BLaER1 treated with 17β-estradiol and CSF1 and Interleukin-3, amounts not matched to agents 10 nM and 100 nM (cell line): ENCODE measurements at regions not wholly inside any gene's neighbourhood (a gene's known extent, or its start where the extent isn't known, plus 50 kb on each side); places are given as distances from the start of the nearest gene placed in this dataset.

Source experiments
- H3K27ac ChIP-seq, 11 experiments: shearing (Covaris generic); formaldehyde crosslinking; 2 replicates each; pipeline ENCODE4 v1.8.1; 2022
- H3K27me3 ChIP-seq, 11 experiments: shearing (Covaris generic); formaldehyde crosslinking; 2 replicates each; pipeline ENCODE4 v1.8.1; 2022
- H3K36me3 ChIP-seq, 11 experiments: shearing (Covaris generic); formaldehyde crosslinking; 2 replicates each; pipeline ENCODE4 v1.8.1; 2022
- H3K4me1 ChIP-seq, 10 experiments: shearing (Covaris generic); formaldehyde crosslinking; 2 replicates each; pipeline ENCODE4 v1.8.1; 2022
- H3K4me2 ChIP-seq, 11 experiments: shearing (Covaris generic); formaldehyde crosslinking; 2 replicates each; pipeline ENCODE4 v1.8.1; 2022
- H3K4me3 ChIP-seq, 10 experiments: shearing (Covaris generic); formaldehyde crosslinking; 2 replicates each; pipeline ENCODE4 v1.8.1; 2022
- H3K9ac ChIP-seq, 11 experiments: shearing (Covaris generic); formaldehyde crosslinking; 2 replicates each; pipeline ENCODE4 v1.8.1; 2022
- H3K9me3 ChIP-seq, 11 experiments: shearing (Covaris generic); formaldehyde crosslinking; replicated peaks in 1 of 11; 2 replicates each; pipeline ENCODE4 v1.8.1; 2022
- H4K20me1 ChIP-seq, 11 experiments: shearing (Covaris generic); formaldehyde crosslinking; 2 replicates each; pipeline ENCODE4 v1.8.1; 2022
- Cebpa-rat ChIP-seq, 11 experiments: shearing (Covaris generic); IDR thresholded peaks; 2 replicates each; pipeline ENCODE4 v1.8.1; 2022

- Histone ChIP-seq H3K27ac (no peak overlapping the region), H3K36me3 (no peaks in the 10 kb centered on the region), H3K9ac (no peak overlapping the region), H3K4me1 (peaks cover 0 to 5% (median 0%) of the 10 kb centered on the region in 10 experiments; a peak in 1 of 20 replicates), H3K4me3 (no peak overlapping the region), H4K20me1 (no peaks in the 10 kb centered on the region), H3K4me2 (no peak overlapping the region), H3K9me3 (no peaks in the 10 kb centered on the region), H3K27me3 (no peaks in the 10 kb centered on the region)
- TF ChIP-seq Cebpa-rat (IDR thresholded peaks at IDR 0.05): no peak
Observed at GRCh38 chr15:52963865-52964264, 173.7 kb upstream of the ONECUT1 start.

GRCh38 chr15:52960283-52960682 lies 170.1 kb upstream of the ONECUT1 start:
- Histone ChIP-seq H4K20me1 (no peaks in the 10 kb centered on the region), H3K27me3 (no peaks in the 10 kb centered on the region), H3K36me3 (no peaks in the 10 kb centered on the region), H3K4me1 (peaks cover 0 to 5% (median 0%) of the 10 kb centered on the region in 10 experiments; a peak in 1 of 20 replicates), H3K9me3 (no peaks in the 10 kb centered on the region), H3K27ac (no peak overlapping the region), H3K4me3 (no peak overlapping the region), H3K9ac (no peak overlapping the region), H3K4me2 (0 out of 22 replicates have a peak overlapping the region, but pooled peaks of 1 of the 11 experiments have one; percentile 4)
- no peak for TF ChIP-seq Cebpa-rat (IDR thresholded peaks at IDR 0.05)

GRCh38 chr15:52943746-52944145 lies 153.6 kb upstream of the ONECUT1 start:
- Histone ChIP-seq H3K4me3 (no peak overlapping the region), H3K4me2 (no peak overlapping the region), H3K9ac (no peak overlapping the region), H3K9me3 (peaks cover 0 to 7% (median 0%) of the 10 kb centered on the region in 11 experiments; a peak in 3 of 22 replicates), H3K4me1 (0 out of 20 replicates have a peak, but pooled peaks cover 0 to 4% (median 0%) of the 10 kb centered on the region in 10 experiments), H4K20me1 (no peaks in the 10 kb centered on the region), H3K36me3 (no peaks in the 10 kb centered on the region), H3K27me3 (no peaks in the 10 kb centered on the region), H3K27ac (no peak overlapping the region)
- TF ChIP-seq Cebpa-rat (IDR thresholded peaks at IDR 0.05): no peak

GRCh38 chr15:52936489-52936888 lies 146.4 kb upstream of the ONECUT1 start:
- H3K27ac ChIP-seq: no peak overlapping the region
- no peak overlapping the region for H3K4me3 ChIP-seq
- H3K4me1 ChIP-seq: no peaks in the 10 kb centered on the region
- H3K4me2 ChIP-seq: no peak overlapping the region
- H3K9me3 ChIP-seq: 0 out of 22 replicates have a peak, but pooled peaks cover 0 to 3% (median 0%) of the 10 kb centered on the region in 11 experiments
- no peaks in the 10 kb centered on the region for H4K20me1 ChIP-seq
- no peaks in the 10 kb centered on the region for H3K36me3 ChIP-seq
- no peaks in the 10 kb centered on the region for H3K27me3 ChIP-seq
- no peak for TF ChIP-seq Cebpa-rat (IDR thresholded peaks at IDR 0.05)
- H3K9ac ChIP-seq: no peak overlapping the region

GRCh38 chr15:52925130-52925529 lies 135.0 kb upstream of the ONECUT1 start:
- H4K20me1 ChIP-seq: no peaks in the 10 kb centered on the region
- no peak overlapping the region for H3K27ac ChIP-seq
- H3K36me3 ChIP-seq: no peaks in the 10 kb centered on the region
- H3K9ac ChIP-seq: no peak overlapping the region
- H3K9me3 ChIP-seq: peaks cover 0 to 9% (median 4%) of the 10 kb centered on the region in 11 experiments; a peak in 5 of 22 replicates
- H3K4me2 ChIP-seq: no peak overlapping the region
- H3K4me3 ChIP-seq: no peak overlapping the region
- peaks cover 0 to 5% (median 2%) of the 10 kb centered on the region in 10 experiments; a peak in 8 of 20 replicates for H3K4me1 ChIP-seq
- no peak for TF ChIP-seq Cebpa-rat (IDR thresholded peaks at IDR 0.05)
- H3K27me3 ChIP-seq: no peaks in the 10 kb centered on the region

GRCh38 chr15:52924630-52925029 lies 134.5 kb upstream of the ONECUT1 start:
- peaks cover 0 to 5% (median under 1%) of the 10 kb centered on the region in 11 experiments; a peak in 4 of 22 replicates for H3K9me3 ChIP-seq
- H3K9ac ChIP-seq: 0 out of 22 replicates have a peak overlapping the region, but pooled peaks of 1 of the 11 experiments have one; percentile 30
- peaks cover 0 to 5% (median 2%) of the 10 kb centered on the region in 10 experiments; a peak in 8 of 20 replicates for H3K4me1 ChIP-seq
- peak overlapping the region in 4 of 11 experiments; percentile 15 to 40 (median 25); a peak in 1 of 22 replicates for H3K4me2 ChIP-seq
- TF ChIP-seq Cebpa-rat (IDR thresholded peaks at IDR 0.05): no peak
- H3K4me3 ChIP-seq: no peak overlapping the region
- no peaks in the 10 kb centered on the region for H3K36me3 ChIP-seq
- H4K20me1 ChIP-seq: no peaks in the 10 kb centered on the region
- no peak overlapping the region for H3K27ac ChIP-seq
- no peaks in the 10 kb centered on the region for H3K27me3 ChIP-seq

- TF ChIP-seq Cebpa-rat (IDR thresholded peaks at IDR 0.05): no peak
- Histone ChIP-seq H4K20me1 (no peaks in the 10 kb centered on the region), H3K9ac (no peak overlapping the region), H3K9me3 (no peaks in the 10 kb centered on the region; a peak in 1 of 22 replicates), H3K4me3 (no peak overlapping the region), H3K27me3 (no peaks in the 10 kb centered on the region), H3K36me3 (no peaks in the 10 kb centered on the region), H3K27ac (no peak overlapping the region), H3K4me1 (peaks cover 0 to 5% (median 2%) of the 10 kb centered on the region in 10 experiments; a peak in 8 of 20 replicates), H3K4me2 (no peak overlapping the region)
Observed at GRCh38 chr15:52923626-52924025, 133.5 kb upstream of the ONECUT1 start.

- Histone ChIP-seq H3K4me2 (no peak overlapping the region), H3K27me3 (no peaks in the 10 kb centered on the region), H3K4me1 (peaks cover 0 to 5% (median 2%) of the 10 kb centered on the region in 10 experiments; a peak in 8 of 20 replicates), H3K36me3 (no peaks in the 10 kb centered on the region), H4K20me1 (no peaks in the 10 kb centered on the region), H3K4me3 (no peak overlapping the region), H3K9ac (no peak overlapping the region), H3K9me3 (no peaks in the 10 kb centered on the region), H3K27ac (no peak overlapping the region)
- TF ChIP-seq Cebpa-rat (IDR thresholded peaks at IDR 0.05): no peak
Observed at GRCh38 chr15:52922871-52923270, 132.7 kb upstream of the ONECUT1 start.

GRCh38 chr15:52912172-52912571 lies 122.0 kb upstream of the ONECUT1 start:
- Histone ChIP-seq H3K9ac (no peak overlapping the region), H3K9me3 (peaks cover 0 to 5% (median 0%) of the 10 kb centered on the region in 11 experiments; a peak in 2 of 22 replicates), H4K20me1 (no peaks in the 10 kb centered on the region), H3K27me3 (no peaks in the 10 kb centered on the region), H3K36me3 (no peaks in the 10 kb centered on the region), H3K4me3 (no peak overlapping the region), H3K4me2 (no peak overlapping the region), H3K27ac (no peak overlapping the region), H3K4me1 (0 out of 20 replicates have a peak, but pooled peaks cover 0 to 5% (median 0%) of the 10 kb centered on the region in 10 experiments)
- no peak for TF ChIP-seq Cebpa-rat (IDR thresholded peaks at IDR 0.05)

GRCh38 chr15:52893338-52893737 lies 103.2 kb upstream of the ONECUT1 start:
- no peaks in the 10 kb centered on the region for H3K27me3 ChIP-seq
- H3K4me3 ChIP-seq: no peak overlapping the region
- no peaks in the 10 kb centered on the region for H3K9me3 ChIP-seq
- no peak overlapping the region for H3K4me2 ChIP-seq
- TF ChIP-seq Cebpa-rat (IDR thresholded peaks at IDR 0.05): no peak
- no peak overlapping the region for H3K9ac ChIP-seq
- no peak overlapping the region for H3K27ac ChIP-seq
- H3K4me1 ChIP-seq: no peaks in the 10 kb centered on the region
- H4K20me1 ChIP-seq: no peaks in the 10 kb centered on the region
- H3K36me3 ChIP-seq: no peaks in the 10 kb centered on the region
